Kidney epithelial cell (primary cell): ENCODE measurements at regions not wholly inside any gene's neighbourhood (a gene's known extent, or its start where the extent isn't known, plus 50 kb on each side); places are given as distances from the start of the nearest gene placed in this dataset.

Experiments
- DNase-seq: peaks from one replicate; pipeline ENCODE4 v3.0.0-alpha.2; 2010; ENCODE audit warnings: low read depth
- H3K27me3 ChIP-seq: 2 replicates; pipeline ENCODE4 v1.6.0; 2011; ENCODE audit warnings: low read length; ENCODE audit not compliant: control insufficient read depth, insufficient read depth
- H3K36me3 ChIP-seq: 2 replicates; pipeline ENCODE4 v1.5.1; 2011; ENCODE audit warnings: low read length; ENCODE audit not compliant: control insufficient read depth, insufficient read depth
- H3K4me3 ChIP-seq: 2 replicates; pipeline ENCODE4 v1.5.1; 2011; ENCODE audit warnings: low read depth, mild to moderate bottlenecking, control low read depth, low read length
- TF ChIP-seq, protein P1 (sequence below): IDR thresholded peaks from 2 replicates; pipeline ENCODE4 v1.5.1; 2011; ENCODE audit warnings: mild to moderate bottlenecking, moderate library complexity, low read length, control low read depth, inconsistent platforms; ENCODE audit not compliant: insufficient read depth, poor library complexity, severe bottlenecking

DNA sequence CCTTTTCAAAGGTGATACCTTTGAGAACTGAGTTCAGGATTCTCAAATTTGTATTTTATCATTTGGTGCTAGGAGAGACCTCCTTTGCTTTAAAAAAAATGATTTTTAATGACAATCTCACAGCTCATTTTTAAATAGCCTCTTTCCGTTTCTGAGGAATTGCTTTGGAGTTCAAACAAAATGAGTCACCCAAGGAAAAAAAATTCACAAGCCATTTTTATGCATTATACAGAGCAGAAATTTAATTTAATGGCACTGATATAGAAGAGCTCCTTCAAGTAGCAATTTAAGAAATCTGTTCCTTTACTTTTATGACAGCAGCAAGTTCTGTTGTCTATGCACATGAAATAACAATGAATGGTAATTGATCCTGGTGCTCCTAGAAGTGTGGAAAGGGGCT, 337.9 kb upstream of the KCNMB2 start:
- no peak for DNase-seq
- no peak overlapping the region for H3K4me3 ChIP-seq
- TF ChIP-seq, protein P1, sequence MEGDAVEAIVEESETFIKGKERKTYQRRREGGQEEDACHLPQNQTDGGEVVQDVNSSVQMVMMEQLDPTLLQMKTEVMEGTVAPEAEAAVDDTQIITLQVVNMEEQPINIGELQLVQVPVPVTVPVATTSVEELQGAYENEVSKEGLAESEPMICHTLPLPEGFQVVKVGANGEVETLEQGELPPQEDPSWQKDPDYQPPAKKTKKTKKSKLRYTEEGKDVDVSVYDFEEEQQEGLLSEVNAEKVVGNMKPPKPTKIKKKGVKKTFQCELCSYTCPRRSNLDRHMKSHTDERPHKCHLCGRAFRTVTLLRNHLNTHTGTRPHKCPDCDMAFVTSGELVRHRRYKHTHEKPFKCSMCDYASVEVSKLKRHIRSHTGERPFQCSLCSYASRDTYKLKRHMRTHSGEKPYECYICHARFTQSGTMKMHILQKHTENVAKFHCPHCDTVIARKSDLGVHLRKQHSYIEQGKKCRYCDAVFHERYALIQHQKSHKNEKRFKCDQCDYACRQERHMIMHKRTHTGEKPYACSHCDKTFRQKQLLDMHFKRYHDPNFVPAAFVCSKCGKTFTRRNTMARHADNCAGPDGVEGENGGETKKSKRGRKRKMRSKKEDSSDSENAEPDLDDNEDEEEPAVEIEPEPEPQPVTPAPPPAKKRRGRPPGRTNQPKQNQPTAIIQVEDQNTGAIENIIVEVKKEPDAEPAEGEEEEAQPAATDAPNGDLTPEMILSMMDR, result no peak
- H3K36me3 ChIP-seq, result no peaks in the 10 kb centered on the region
- no peaks in the 10 kb centered on the region for H3K27me3 ChIP-seq

DNA sequence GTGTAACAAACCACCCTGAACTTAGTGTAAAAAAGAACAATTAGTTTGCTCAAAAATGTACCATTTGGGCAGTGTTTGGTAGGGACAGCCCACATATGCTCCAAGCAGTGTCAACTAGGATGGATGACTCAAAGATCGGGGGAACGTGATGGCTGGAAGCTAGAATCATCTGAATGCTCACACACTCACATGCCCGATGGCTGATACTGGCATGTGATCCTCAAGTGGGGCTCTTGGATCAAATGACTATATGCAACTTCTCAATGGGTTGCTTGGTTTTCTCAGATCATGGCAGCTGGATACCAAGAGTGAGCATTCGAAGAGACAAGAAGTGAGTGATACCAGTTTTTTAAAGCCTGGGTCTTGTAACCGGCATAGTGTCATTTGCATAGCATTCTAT, 335.9 kb upstream of the KCNMB2 start:
- Histone ChIP-seq H3K4me3 (no peak overlapping the region), H3K27me3 (no peaks in the 10 kb centered on the region), H3K36me3 (no peaks in the 10 kb centered on the region)
- TF ChIP-seq, protein P1, result no peak
- no peak for DNase-seq

DNA sequence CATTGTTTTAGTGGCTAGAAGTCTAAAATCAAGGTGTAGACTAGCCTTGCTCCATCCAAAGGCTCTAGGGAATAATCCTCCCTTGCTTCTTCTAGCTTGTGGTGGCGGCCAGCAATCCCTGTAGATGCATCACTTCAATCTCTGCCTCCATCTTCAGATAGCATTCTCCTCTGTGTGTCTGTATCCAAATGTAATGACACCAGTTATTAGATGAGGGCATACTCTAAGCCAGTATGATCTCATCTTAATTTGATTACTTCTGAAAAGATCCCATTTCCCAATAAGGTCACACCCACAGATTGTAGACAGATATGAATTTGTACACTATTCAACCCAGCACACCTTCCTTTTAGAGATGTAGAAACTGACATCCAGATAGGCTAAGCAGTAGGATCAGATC, 334.5 kb upstream of the KCNMB2 start:
- DNase-seq, result no peak
- H3K4me3 ChIP-seq, result no peak overlapping the region
- H3K36me3 ChIP-seq, result no peaks in the 10 kb centered on the region
- no peaks in the 10 kb centered on the region for H3K27me3 ChIP-seq
- TF ChIP-seq, protein P1, result no peak

DNA sequence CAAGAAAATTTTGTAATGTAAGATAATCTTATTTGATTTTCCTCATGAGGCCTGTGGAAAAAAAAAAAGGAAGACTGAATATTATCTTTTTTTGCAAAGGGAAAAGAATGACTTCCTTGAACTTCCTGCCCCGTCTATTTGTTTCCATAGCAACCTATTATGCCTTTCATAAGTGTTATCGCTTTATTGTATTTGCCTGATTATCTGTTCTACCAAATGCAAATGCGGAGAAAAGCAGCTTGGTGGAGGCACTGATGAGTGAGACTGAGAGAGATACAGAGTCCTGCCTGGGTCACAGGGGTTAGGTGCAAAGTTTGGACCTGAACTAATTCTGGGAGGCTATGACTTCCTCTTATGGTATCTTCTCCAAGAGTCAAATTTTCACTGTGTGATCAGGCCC, 334.0 kb upstream of the KCNMB2 start:
- no peaks in the 10 kb centered on the region for H3K27me3 ChIP-seq
- no peaks in the 10 kb centered on the region for H3K36me3 ChIP-seq
- no peak for DNase-seq
- TF ChIP-seq, protein P1, result no peak
- no peak overlapping the region for H3K4me3 ChIP-seq

DNA sequence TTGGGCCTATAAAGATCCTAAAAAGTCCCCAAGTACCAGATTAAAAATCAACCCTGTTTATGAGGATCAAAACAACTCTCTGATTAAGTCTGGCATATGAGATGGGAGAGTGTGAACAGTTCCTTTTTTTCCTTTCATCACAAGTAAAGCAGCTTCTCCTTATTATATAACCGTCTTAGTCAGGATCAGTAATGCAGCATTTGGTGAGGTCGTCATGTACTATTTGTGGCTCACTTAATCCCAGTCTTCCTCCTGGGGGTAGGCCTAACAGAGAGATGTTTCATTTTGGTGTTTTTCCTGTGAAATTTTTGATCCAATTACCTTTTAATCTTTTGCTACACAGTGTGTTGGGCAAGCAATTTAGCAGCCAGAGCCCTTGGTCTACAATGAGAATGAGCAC, 333.1 kb upstream of the KCNMB2 start:
- TF ChIP-seq, protein P1, result no peak
- H3K4me3 ChIP-seq, result no peak overlapping the region
- H3K36me3 ChIP-seq, result no peaks in the 10 kb centered on the region
- no peak for DNase-seq
- H3K27me3 ChIP-seq, result no peaks in the 10 kb centered on the region

DNA sequence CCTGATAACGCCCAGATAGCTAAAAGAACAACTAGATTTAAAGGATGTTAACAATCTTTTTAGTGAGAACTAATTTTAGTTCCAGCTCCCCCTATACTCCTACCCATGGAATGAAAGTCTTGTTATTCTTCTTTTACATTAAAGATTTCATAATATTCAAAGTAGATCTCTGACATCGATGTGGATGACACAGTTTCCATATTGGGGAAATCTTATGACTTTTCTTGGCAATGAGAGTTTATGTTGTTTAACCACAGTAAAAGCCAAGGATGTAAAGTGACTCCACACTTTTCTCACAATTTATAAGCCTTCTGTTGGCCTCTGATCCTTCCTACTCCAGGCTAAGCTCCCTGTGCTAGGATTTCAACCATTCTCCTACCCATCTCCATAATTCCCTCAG, 332.6 kb upstream of the KCNMB2 start:
- DNase-seq, result no peak
- TF ChIP-seq, protein P1, result no peak
- Histone ChIP-seq H3K36me3 (no peaks in the 10 kb centered on the region), H3K4me3 (no peak overlapping the region), H3K27me3 (no peaks in the 10 kb centered on the region)
